ENCODE measurements at regions not wholly inside any gene's neighbourhood (a gene's known extent, or its start where the extent isn't known, plus 50 kb on each side); places are given as distances from the start of the nearest gene placed in this dataset.
A peak's percentile ranks its signal among the peaks of the same experiment; 100 is the strongest.

DNA sequence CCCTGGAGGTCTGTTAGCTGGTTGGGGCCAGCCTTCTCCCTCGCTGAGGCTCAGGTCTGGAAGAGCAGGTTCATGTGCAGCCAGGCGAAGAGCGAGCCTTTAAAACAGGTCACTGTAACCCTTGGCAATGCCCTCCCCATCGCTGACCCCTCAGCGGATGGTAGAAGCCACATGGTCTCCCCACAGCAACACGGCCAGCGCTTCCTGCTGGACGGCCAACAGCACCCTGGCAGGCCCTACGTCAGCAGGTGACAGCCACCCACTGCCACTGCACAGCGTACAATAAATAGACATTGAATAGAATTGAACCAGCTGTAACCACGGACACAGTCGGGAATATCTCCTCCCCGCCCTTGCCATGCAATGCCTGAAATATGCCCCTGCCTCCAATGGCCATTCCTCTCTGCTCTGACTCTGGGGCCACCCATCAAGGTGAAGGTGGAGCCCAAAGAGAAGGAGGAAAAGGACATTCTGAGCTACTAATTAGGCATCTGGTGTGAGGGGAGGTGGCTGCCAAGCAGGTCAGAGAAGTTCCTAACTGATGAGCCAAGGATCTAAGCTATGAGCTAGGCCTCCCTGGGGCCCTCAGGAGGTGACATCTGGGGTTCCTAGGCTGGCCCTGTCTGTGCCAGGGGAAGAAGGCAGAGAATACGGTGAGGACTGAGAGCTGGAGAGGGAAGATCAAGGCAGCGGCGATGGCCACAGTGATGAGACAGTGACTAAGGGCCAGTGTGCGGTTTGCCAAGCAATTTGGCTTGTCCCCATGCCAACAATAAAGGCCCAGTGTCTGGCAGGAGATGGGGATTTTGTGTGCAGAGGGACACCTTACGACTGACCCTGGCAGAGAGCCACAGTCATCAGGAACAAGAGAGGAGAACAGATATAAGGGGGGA, 202.3 kb downstream of the BCOR start:
- H3K9me3 ChIP-seq (ENCODE audit: control insufficient read depth, insufficient read depth, low read length), result no peaks in the 10 kb centered on the region
- H3K36me3 ChIP-seq (ENCODE audit: control insufficient read depth, insufficient read depth, low read length), result no peaks in the 10 kb centered on the region
- H3K4me3 ChIP-seq (ENCODE audit: low read depth, low read length), result no peak overlapping the region
- H3K9ac ChIP-seq (ENCODE audit: low read depth, low read length), result no peak overlapping the region
- peaks cover 6% of the 10 kb centered on the region for H3K4me1 ChIP-seq (ENCODE audit: control insufficient read depth, insufficient read depth, low read length)
- peaks cover 4% of the 10 kb centered on the region for H3K27me3 ChIP-seq (ENCODE audit: control insufficient read depth, insufficient read depth, low read length)

DNA sequence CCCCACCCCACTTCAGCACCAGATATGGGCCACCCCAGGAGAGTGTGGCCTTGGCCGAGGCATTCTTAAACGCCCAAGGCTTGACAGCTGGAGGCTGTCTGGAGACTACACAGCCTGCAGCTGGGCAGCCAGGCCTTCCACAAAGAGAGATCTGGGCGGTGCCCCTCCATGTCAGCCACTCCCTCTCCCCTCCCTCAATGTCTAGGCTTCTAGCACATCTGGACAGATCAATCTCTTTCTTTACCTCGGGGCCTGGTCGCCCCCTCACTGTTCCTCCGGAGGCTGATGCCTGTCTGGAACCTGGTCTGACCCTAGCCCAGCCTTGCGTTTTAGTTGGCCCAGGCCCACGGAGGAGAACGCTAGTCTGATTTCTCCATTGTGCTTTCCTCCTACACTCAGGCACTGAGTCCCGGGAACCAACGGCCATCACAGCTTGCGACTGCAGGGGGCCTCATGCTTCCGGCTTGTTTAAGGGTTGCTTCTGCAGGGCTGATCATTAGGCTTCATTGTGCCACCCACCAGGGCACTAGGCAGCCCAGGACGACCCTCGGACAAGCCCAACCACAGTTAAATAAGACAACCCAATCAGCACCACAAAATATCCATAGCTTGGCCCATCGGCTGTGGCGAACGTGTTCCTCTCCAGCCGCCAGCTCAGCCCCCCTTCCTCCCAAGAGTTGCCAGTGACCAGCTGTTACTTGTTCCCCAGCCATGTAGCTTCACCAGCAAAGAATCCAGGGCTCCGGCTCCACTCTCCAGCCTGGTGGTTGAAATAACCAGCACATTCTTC, 200.6 kb downstream of the BCOR start:
- Histone ChIP-seq H3K27me3 (ENCODE audit: control insufficient read depth, insufficient read depth, low read length) (peaks cover 14% of the 10 kb centered on the region), H3K9ac (ENCODE audit: low read depth, low read length) (no peak overlapping the region), H3K9me3 (ENCODE audit: control insufficient read depth, insufficient read depth, low read length) (no peaks in the 10 kb centered on the region), H3K36me3 (ENCODE audit: control insufficient read depth, insufficient read depth, low read length) (no peaks in the 10 kb centered on the region), H3K4me3 (ENCODE audit: low read depth, low read length) (no peak overlapping the region), H3K4me1 (ENCODE audit: control insufficient read depth, insufficient read depth, low read length) (peaks cover 10% of the 10 kb centered on the region)

DNA sequence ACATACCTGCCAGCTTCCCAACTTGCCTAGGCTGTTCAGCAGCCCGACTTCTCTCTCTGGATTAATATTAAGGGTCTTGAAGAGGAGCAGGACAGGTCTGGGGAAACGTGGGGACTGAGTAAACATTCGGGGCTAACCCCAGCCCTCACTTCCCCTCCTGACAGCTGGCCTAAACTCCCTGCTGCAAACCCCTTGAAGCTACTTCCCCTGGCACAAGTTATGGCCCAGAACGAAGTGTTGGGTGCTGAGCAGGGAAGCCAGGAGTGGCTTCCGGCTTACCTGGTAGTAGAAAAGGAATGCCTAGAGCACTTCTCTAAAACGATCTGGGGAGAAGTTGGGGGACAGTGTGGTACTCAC, 200.0 kb downstream of the BCOR start:
- Histone ChIP-seq H3K9me3 (ENCODE audit: control insufficient read depth, insufficient read depth, low read length) (no peaks in the 10 kb centered on the region), H3K4me3 (ENCODE audit: low read depth, low read length) (no peak overlapping the region), H3K4me1 (ENCODE audit: control insufficient read depth, insufficient read depth, low read length) (peaks cover 10% of the 10 kb centered on the region), H3K27me3 (ENCODE audit: control insufficient read depth, insufficient read depth, low read length) (peaks cover 14% of the 10 kb centered on the region), H3K9ac (ENCODE audit: low read depth, low read length) (no peak overlapping the region), H3K36me3 (ENCODE audit: control insufficient read depth, insufficient read depth, low read length) (no peaks in the 10 kb centered on the region)

DNA sequence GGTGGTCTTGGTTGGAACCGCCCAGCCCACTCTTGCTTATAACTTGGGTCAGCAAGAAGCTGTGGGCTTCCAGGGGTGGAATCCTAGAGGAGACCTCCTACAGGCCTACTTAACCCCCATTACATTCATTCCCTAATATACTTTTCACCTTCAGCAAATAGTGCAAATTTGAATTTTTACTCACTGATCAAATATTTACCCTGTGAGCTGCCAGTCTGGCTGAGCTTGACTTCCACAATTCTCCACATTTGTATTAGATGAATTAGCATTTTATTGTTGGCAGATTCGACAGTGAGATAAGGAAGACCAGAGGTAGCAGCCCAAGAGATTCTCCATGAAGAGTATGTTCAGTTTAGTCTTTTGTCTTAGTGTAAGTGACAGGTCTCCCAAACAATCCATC, 199.6 kb downstream of the BCOR start:
- H3K9ac ChIP-seq (ENCODE audit: low read depth, low read length), result no peak overlapping the region
- peaks cover 10% of the 10 kb centered on the region for H3K4me1 ChIP-seq (ENCODE audit: control insufficient read depth, insufficient read depth, low read length)
- H3K9me3 ChIP-seq (ENCODE audit: control insufficient read depth, insufficient read depth, low read length), result no peaks in the 10 kb centered on the region
- H3K4me3 ChIP-seq (ENCODE audit: low read depth, low read length), result no peak overlapping the region
- peaks cover 14% of the 10 kb centered on the region for H3K27me3 ChIP-seq (ENCODE audit: control insufficient read depth, insufficient read depth, low read length)
- H3K36me3 ChIP-seq (ENCODE audit: control insufficient read depth, insufficient read depth, low read length), result no peaks in the 10 kb centered on the region

DNA sequence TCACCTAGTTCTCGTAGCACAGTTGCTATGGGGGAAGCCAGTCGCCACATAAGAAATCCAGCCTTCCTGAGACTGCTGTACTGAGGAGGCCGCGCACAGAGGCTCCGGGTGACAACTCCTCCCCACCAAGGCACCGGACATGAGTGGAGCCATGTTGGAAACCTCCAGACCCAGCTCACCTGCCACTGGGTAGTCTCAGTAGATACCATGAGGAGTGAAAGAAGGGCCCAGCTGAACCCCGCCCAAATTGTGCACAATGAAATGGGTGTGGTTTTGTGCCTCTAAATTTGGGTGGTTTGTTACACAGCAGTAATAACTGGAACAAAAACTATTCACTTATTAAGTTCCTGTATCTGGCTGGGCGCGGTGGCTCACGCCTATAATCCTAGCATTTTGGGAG, 198.7 kb downstream of the BCOR start:
- H3K4me3 ChIP-seq (ENCODE audit: low read depth, low read length), result no peak overlapping the region
- peaks cover 15% of the 10 kb centered on the region for H3K27me3 ChIP-seq (ENCODE audit: control insufficient read depth, insufficient read depth, low read length)
- no peak overlapping the region for H3K9ac ChIP-seq (ENCODE audit: low read depth, low read length)
- H3K4me1 ChIP-seq (ENCODE audit: control insufficient read depth, insufficient read depth, low read length), result peaks cover 10% of the 10 kb centered on the region
- no peaks in the 10 kb centered on the region for H3K36me3 ChIP-seq (ENCODE audit: control insufficient read depth, insufficient read depth, low read length)
- H3K9me3 ChIP-seq (ENCODE audit: control insufficient read depth, insufficient read depth, low read length), result no peaks in the 10 kb centered on the region

DNA sequence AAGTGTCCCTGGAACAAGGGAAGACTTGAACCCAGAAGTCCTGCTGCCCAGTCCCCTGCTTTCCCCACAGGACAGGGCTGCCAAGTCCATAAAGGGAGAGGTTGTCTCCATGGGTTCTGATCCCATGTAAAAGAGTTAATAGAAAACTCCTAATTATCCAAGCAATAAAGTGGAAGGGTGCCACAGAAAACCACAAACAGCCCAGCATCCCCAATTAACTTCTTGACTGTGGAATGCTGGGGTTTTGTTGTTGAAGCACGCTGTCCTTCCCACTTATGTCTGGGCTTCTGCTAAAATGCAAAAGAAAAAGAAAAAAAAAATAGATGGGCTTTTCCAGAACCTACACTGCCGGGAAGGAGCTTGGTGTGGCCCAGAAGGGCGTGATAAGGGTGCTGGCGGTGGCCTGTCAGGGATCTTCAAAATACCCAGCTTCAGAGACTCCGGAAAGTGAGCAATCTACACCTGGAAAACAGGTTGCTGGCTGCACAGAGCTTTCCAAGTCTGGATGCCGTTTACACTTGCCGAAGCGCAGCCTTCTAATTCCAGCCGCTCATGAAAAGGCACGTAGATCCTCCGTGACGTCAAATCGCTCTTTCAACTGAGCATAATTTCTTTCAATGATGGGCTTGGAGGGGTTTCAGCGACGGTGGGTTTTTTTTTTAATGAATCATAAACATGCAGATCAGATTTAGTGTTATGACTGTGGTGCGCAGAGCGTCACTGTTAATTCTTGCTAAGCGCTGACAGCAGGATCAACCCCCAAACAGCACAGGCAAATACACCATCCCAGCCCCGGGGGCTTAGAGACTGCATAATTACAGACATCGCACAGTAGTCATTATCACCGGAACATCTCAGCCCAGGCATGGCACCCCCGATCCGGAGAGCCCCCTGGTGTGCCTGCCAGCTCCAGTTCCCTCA, 197.6 kb downstream of the BCOR start:
- Histone ChIP-seq H3K9me3 (ENCODE audit: control insufficient read depth, insufficient read depth, low read length) (no peaks in the 10 kb centered on the region), H3K4me1 (ENCODE audit: control insufficient read depth, insufficient read depth, low read length) (peaks cover 10% of the 10 kb centered on the region), H3K4me3 (ENCODE audit: low read depth, low read length) (peak overlapping the region; percentile 2), H3K9ac (ENCODE audit: low read depth, low read length) (no peak overlapping the region), H3K36me3 (ENCODE audit: control insufficient read depth, insufficient read depth, low read length) (no peaks in the 10 kb centered on the region), H3K27me3 (ENCODE audit: control insufficient read depth, insufficient read depth, low read length) (peaks cover 17% of the 10 kb centered on the region)

DNA sequence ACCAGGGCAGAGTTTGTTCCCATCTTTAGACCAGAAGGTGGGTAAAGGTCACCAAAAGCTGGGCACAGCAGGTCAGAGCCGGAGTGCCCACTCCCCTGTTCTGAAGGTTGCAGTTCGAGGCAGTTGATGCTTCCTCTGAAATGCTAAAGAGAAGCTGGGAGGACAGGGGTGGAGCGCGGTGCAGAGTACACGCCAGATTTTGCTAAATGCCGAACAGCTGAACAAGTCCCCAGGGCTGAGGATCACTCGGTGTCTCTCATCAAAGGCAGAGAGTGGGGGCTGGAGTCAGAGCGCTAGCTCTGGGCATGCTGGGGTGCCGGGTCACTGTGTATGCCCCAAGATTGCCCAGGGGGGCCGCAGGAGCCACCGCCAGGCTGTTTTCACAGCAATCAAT, 197.0 kb downstream of the BCOR start:
- Histone ChIP-seq H3K27me3 (ENCODE audit: control insufficient read depth, insufficient read depth, low read length) (peaks cover 17% of the 10 kb centered on the region), H3K4me3 (ENCODE audit: low read depth, low read length) (peak overlapping the region; percentile 2), H3K9me3 (ENCODE audit: control insufficient read depth, insufficient read depth, low read length) (no peaks in the 10 kb centered on the region), H3K36me3 (ENCODE audit: control insufficient read depth, insufficient read depth, low read length) (no peaks in the 10 kb centered on the region), H3K9ac (ENCODE audit: low read depth, low read length) (no peak overlapping the region), H3K4me1 (ENCODE audit: control insufficient read depth, insufficient read depth, low read length) (peaks cover 10% of the 10 kb centered on the region)

DNA sequence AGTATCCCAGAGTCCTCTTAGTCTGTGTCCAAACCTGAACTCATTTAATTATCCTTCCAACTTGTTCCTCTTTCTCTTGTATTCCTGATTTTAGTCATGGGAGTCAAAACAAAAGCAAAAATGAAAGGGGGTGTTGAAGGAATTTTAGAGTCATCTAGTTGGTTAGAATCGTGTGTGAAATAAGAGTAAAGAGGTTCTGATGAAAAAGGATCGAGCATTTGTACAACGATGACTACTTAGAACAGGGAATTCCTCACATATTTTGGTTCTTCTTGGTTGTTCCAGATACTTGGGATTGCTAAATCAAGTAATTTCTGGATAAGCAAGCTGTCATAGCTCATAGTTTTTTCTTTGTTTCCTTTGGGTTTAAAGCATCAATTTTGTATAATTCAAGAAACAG, 194.4 kb downstream of the BCOR start:
- Histone ChIP-seq H3K36me3 (ENCODE audit: control insufficient read depth, insufficient read depth, low read length) (no peaks in the 10 kb centered on the region), H3K9me3 (ENCODE audit: control insufficient read depth, insufficient read depth, low read length) (no peaks in the 10 kb centered on the region), H3K9ac (ENCODE audit: low read depth, low read length) (no peak overlapping the region), H3K4me3 (ENCODE audit: low read depth, low read length) (no peak overlapping the region), H3K4me1 (ENCODE audit: control insufficient read depth, insufficient read depth, low read length) (peaks cover 4% of the 10 kb centered on the region), H3K27me3 (ENCODE audit: control insufficient read depth, insufficient read depth, low read length) (peaks cover 17% of the 10 kb centered on the region)

DNA sequence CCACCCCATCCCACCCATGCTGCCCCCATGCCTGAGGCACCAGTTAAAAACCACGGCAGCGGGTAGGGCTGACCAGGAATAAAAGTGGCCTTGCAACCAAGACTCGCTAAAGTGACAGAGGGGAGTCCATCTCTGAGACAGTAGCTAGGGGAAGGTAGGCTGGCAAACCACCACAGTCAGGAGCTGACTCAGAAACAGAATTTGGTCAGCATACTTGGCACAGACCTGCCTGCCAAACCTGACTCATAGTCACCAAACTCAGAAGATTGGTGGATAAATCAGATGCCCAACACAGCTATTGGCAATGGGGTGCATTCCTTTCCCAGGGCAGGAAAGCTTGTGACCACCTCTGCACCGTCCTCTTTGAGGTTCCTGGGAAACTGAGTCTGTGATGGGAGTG, 193.8 kb downstream of the BCOR start:
- no peaks in the 10 kb centered on the region for H3K36me3 ChIP-seq (ENCODE audit: control insufficient read depth, insufficient read depth, low read length)
- H3K4me3 ChIP-seq (ENCODE audit: low read depth, low read length), result no peak overlapping the region
- no peak overlapping the region for H3K9ac ChIP-seq (ENCODE audit: low read depth, low read length)
- peaks cover 4% of the 10 kb centered on the region for H3K4me1 ChIP-seq (ENCODE audit: control insufficient read depth, insufficient read depth, low read length)
- H3K9me3 ChIP-seq (ENCODE audit: control insufficient read depth, insufficient read depth, low read length), result no peaks in the 10 kb centered on the region
- peaks cover 17% of the 10 kb centered on the region for H3K27me3 ChIP-seq (ENCODE audit: control insufficient read depth, insufficient read depth, low read length)

DNA sequence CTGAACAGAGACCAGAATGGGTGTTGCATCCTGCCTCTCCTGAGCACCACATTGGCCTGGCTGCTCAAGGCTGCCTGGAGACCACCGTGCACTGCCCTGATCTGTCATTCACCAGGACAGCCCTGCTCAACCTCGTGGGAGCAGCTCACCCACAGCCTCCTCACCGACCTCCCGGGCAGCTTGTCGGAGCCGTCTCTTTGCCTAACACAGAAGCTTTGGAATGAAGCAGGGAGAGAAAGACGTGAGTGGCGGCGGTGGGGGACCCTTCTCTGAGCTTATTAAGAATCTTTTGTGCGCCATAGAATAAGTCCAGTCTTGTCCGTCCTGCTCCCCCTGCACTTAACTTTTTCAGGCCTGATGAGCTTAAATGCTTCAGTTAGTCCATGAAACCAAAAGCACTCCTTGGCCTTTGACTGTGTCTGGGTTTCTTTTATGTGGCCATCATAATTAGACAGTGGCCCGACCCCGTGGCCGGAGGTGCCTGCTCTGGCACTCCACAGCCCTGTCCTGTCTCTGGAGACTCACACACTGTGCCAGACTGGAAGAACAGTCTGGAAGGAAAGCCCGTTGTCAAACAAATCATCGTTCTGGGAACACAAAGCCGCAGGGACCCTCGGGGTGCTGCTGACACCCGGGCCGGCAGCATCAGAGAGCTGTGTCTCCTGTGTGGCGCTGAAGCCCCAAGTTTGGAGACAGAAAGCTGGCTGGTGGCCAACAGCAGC, 192.8 kb downstream of the BCOR start:
- H3K27me3 ChIP-seq (ENCODE audit: control insufficient read depth, insufficient read depth, low read length), result peaks cover 17% of the 10 kb centered on the region
- H3K9me3 ChIP-seq (ENCODE audit: control insufficient read depth, insufficient read depth, low read length), result no peaks in the 10 kb centered on the region
- no peak overlapping the region for H3K4me3 ChIP-seq (ENCODE audit: low read depth, low read length)
- no peaks in the 10 kb centered on the region for H3K36me3 ChIP-seq (ENCODE audit: control insufficient read depth, insufficient read depth, low read length)
- peaks cover 4% of the 10 kb centered on the region for H3K4me1 ChIP-seq (ENCODE audit: control insufficient read depth, insufficient read depth, low read length)
- H3K9ac ChIP-seq (ENCODE audit: low read depth, low read length), result no peak overlapping the region

DNA sequence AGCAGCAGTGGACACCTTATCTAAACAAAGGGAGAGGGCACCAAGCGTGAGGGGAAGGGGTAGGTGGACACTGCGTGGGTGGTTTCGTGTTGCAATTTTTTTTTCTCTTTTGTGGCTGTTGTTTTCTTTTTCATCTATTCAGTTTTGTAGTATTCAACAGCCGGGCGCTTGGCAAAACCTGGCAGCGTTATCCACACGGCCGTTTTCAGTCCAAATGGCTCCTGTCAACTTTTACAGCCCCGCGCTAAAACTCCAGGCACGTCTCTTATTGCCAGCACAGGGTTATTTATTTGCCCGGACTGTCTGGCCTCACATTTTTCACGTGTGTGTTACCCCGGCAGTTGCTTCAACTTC, 192.2 kb downstream of the BCOR start:
- peaks cover 12% of the 10 kb centered on the region for H3K27me3 ChIP-seq (ENCODE audit: control insufficient read depth, insufficient read depth, low read length)
- H3K4me3 ChIP-seq (ENCODE audit: low read depth, low read length), result no peak overlapping the region
- H3K4me1 ChIP-seq (ENCODE audit: control insufficient read depth, insufficient read depth, low read length), result peaks cover 3% of the 10 kb centered on the region
- H3K9me3 ChIP-seq (ENCODE audit: control insufficient read depth, insufficient read depth, low read length), result no peaks in the 10 kb centered on the region
- no peaks in the 10 kb centered on the region for H3K36me3 ChIP-seq (ENCODE audit: control insufficient read depth, insufficient read depth, low read length)
- no peak overlapping the region for H3K9ac ChIP-seq (ENCODE audit: low read depth, low read length)
